WTC11 (cell line): ENCODE measurements at regions not wholly inside any gene's neighbourhood (a gene's known extent, or its start where the extent isn't known, plus 50 kb on each side); places are given as distances from the start of the nearest gene placed in this dataset.

Source experiments
- FOXJ3 ChIP-seq: sonication (generic); formaldehyde crosslinking; IDR thresholded peaks from 2 replicates; pipeline ENCODE4 v1.9.0; 2021; ENCODE audit warnings: missing genetic modification reagents, mild to moderate bottlenecking, borderline replicate concordance
- NR1H2 ChIP-seq: sonication (generic); formaldehyde crosslinking; IDR thresholded peaks from 2 replicates; pipeline ENCODE4 v1.9.0; 2021; ENCODE audit warnings: mild to moderate bottlenecking, moderate library complexity, missing genetic modification reagents
- SP1 ChIP-seq: sonication (generic); formaldehyde crosslinking; conservative IDR thresholded peaks from 2 replicates; pipeline ENCODE4 v1.8.1; 2022; ENCODE audit warnings: missing genetic modification reagents
- TP53 ChIP-seq: sonication (generic); formaldehyde crosslinking; IDR thresholded peaks from 2 replicates; pipeline ENCODE4 v1.8.1; 2023; ENCODE audit warnings: mild to moderate bottlenecking, missing genetic modification reagents
- ZNF219 ChIP-seq: sonication (generic); formaldehyde crosslinking; IDR thresholded peaks from 2 replicates; pipeline ENCODE4 v1.8.0; 2023; ENCODE audit warnings: missing genetic modification reagents, mild to moderate bottlenecking, borderline replicate concordance
- TF ChIP-seq, protein P1 (sequence below): sonication (generic); formaldehyde crosslinking; IDR thresholded peaks from 2 replicates; pipeline ENCODE4 v1.8.0; 2022; ENCODE audit warnings: mild to moderate bottlenecking, missing genetic modification reagents
- TF ChIP-seq, protein P2 (sequence below): sonication (generic); formaldehyde crosslinking; conservative IDR thresholded peaks from 2 replicates; pipeline ENCODE4 v1.8.1; 2022; ENCODE audit warnings: mild to moderate bottlenecking, missing genetic modification reagents
- TF ChIP-seq, protein P3 (sequence below): fragments of 200-600 bp; IDR thresholded peaks from 2 replicates; pipeline ENCODE4 v1.8.0; 2022; ENCODE audit warnings: antibody characterized with exemption
- TF ChIP-seq, protein P4 (sequence below): sonication (generic); formaldehyde crosslinking; IDR thresholded peaks from 2 replicates; pipeline ENCODE4 v1.8.0; 2022; ENCODE audit warnings: mild to moderate bottlenecking, missing genetic modification reagents
- TF ChIP-seq, protein P5 (sequence below): sonication (generic); formaldehyde crosslinking; IDR thresholded peaks from 2 replicates; pipeline ENCODE4 v1.8.1; 2023; ENCODE audit warnings: mild to moderate bottlenecking, missing genetic modification reagents, moderate library complexity
- TF ChIP-seq, protein P6 (sequence below): sonication (generic); formaldehyde crosslinking; IDR thresholded peaks from 2 replicates; pipeline ENCODE4 v1.8.0; 2022; ENCODE audit warnings: mild to moderate bottlenecking, missing genetic modification reagents
- TF ChIP-seq, protein P7 (sequence below): sonication (generic); formaldehyde crosslinking; IDR thresholded peaks from 2 replicates; pipeline ENCODE4 v1.8.1; 2022; ENCODE audit warnings: mild to moderate bottlenecking, moderate library complexity, missing genetic modification reagents
- TF ChIP-seq, protein P8 (sequence below): sonication (generic); formaldehyde crosslinking; IDR thresholded peaks from 2 replicates; pipeline ENCODE4 v1.8.0; 2022; ENCODE audit warnings: missing genetic modification reagents

DNA sequence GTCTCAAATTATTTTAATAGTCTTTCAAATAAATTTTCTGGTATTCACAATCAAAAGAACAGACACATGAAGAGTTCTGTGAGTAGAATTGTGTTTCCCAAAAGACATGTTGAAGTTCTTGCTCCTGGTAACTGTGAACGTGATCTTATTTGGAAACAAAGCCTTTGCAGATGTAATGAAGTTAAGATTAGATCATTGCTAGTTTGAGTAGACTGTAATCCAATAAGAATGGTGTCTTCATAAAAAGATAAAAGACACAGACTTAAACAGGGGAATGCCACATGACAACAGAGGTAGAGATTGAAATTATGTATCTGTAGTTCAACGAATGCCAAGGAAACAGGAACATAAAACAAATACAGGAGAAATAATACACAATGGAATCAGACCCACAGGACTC, 357.4 kb upstream of the CA10 start:
- TF ChIP-seq, protein P1, sequence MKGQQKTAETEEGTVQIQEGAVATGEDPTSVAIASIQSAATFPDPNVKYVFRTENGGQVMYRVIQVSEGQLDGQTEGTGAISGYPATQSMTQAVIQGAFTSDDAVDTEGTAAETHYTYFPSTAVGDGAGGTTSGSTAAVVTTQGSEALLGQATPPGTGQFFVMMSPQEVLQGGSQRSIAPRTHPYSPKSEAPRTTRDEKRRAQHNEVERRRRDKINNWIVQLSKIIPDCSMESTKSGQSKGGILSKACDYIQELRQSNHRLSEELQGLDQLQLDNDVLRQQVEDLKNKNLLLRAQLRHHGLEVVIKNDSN (CRISPR knock-in tag) = no peak
- TF ChIP-seq, protein P2, sequence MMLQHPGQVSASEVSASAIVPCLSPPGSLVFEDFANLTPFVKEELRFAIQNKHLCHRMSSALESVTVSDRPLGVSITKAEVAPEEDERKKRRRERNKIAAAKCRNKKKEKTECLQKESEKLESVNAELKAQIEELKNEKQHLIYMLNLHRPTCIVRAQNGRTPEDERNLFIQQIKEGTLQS (CRISPR knock-in tag) = no peak
- TF ChIP-seq, protein P3, sequence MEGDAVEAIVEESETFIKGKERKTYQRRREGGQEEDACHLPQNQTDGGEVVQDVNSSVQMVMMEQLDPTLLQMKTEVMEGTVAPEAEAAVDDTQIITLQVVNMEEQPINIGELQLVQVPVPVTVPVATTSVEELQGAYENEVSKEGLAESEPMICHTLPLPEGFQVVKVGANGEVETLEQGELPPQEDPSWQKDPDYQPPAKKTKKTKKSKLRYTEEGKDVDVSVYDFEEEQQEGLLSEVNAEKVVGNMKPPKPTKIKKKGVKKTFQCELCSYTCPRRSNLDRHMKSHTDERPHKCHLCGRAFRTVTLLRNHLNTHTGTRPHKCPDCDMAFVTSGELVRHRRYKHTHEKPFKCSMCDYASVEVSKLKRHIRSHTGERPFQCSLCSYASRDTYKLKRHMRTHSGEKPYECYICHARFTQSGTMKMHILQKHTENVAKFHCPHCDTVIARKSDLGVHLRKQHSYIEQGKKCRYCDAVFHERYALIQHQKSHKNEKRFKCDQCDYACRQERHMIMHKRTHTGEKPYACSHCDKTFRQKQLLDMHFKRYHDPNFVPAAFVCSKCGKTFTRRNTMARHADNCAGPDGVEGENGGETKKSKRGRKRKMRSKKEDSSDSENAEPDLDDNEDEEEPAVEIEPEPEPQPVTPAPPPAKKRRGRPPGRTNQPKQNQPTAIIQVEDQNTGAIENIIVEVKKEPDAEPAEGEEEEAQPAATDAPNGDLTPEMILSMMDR = no peak
- no peak for TF ChIP-seq FOXJ3 (CRISPR knock-in tag)
- TF ChIP-seq, protein P4, sequence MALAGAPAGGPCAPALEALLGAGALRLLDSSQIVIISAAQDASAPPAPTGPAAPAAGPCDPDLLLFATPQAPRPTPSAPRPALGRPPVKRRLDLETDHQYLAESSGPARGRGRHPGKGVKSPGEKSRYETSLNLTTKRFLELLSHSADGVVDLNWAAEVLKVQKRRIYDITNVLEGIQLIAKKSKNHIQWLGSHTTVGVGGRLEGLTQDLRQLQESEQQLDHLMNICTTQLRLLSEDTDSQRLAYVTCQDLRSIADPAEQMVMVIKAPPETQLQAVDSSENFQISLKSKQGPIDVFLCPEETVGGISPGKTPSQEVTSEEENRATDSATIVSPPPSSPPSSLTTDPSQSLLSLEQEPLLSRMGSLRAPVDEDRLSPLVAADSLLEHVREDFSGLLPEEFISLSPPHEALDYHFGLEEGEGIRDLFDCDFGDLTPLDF (CRISPR knock-in tag) = no peak
- TF ChIP-seq ZNF219 (CRISPR knock-in tag) = no peak
- TF ChIP-seq NR1H2 (CRISPR knock-in tag) = no peak
- TF ChIP-seq, protein P5, sequence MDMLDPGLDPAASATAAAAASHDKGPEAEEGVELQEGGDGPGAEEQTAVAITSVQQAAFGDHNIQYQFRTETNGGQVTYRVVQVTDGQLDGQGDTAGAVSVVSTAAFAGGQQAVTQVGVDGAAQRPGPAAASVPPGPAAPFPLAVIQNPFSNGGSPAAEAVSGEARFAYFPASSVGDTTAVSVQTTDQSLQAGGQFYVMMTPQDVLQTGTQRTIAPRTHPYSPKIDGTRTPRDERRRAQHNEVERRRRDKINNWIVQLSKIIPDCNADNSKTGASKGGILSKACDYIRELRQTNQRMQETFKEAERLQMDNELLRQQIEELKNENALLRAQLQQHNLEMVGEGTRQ (CRISPR knock-in tag) = no peak
- TF ChIP-seq, protein P6, sequence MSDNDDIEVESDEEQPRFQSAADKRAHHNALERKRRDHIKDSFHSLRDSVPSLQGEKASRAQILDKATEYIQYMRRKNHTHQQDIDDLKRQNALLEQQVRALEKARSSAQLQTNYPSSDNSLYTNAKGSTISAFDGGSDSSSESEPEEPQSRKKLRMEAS (CRISPR knock-in tag) = no peak
- TF ChIP-seq SP1 = no peak
- TF ChIP-seq, protein P7, sequence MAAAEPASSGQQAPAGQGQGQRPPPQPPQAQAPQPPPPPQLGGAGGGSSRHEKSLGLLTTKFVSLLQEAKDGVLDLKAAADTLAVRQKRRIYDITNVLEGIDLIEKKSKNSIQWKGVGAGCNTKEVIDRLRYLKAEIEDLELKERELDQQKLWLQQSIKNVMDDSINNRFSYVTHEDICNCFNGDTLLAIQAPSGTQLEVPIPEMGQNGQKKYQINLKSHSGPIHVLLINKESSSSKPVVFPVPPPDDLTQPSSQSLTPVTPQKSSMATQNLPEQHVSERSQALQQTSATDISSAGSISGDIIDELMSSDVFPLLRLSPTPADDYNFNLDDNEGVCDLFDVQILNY (CRISPR knock-in tag) = no peak
- no peak for TF ChIP-seq TP53 (CRISPR knock-in tag)
- TF ChIP-seq, protein P8, sequence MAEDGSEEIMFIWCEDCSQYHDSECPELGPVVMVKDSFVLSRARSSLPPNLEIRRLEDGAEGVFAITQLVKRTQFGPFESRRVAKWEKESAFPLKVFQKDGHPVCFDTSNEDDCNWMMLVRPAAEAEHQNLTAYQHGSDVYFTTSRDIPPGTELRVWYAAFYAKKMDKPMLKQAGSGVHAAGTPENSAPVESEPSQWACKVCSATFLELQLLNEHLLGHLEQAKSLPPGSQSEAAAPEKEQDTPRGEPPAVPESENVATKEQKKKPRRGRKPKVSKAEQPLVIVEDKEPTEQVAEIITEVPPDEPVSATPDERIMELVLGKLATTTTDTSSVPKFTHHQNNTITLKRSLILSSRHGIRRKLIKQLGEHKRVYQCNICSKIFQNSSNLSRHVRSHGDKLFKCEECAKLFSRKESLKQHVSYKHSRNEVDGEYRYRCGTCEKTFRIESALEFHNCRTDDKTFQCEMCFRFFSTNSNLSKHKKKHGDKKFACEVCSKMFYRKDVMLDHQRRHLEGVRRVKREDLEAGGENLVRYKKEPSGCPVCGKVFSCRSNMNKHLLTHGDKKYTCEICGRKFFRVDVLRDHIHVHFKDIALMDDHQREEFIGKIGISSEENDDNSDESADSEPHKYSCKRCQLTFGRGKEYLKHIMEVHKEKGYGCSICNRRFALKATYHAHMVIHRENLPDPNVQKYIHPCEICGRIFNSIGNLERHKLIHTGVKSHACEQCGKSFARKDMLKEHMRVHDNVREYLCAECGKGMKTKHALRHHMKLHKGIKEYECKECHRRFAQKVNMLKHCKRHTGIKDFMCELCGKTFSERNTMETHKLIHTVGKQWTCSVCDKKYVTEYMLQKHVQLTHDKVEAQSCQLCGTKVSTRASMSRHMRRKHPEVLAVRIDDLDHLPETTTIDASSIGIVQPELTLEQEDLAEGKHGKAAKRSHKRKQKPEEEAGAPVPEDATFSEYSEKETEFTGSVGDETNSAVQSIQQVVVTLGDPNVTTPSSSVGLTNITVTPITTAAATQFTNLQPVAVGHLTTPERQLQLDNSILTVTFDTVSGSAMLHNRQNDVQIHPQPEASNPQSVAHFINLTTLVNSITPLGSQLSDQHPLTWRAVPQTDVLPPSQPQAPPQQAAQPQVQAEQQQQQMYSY (CRISPR knock-in tag) = no peak
